Left kidney (tissue), 1 donor: ENCODE measurements at regions not wholly inside any gene's neighbourhood (a gene's known extent, or its start where the extent isn't known, plus 50 kb on each side); places are given as distances from the start of the nearest gene placed in this dataset.
A peak's percentile ranks its signal among the peaks of the same experiment; 100 is the strongest.
"Not testable (repeated sequence)": the region's sequence is repeated elsewhere in the genome, so short reads cannot be mapped to it uniquely, and the experiment has no call there.

Experiments used
- DNase-seq: peaks from one replicate; pipeline ENCODE4 v3.0.0-alpha.2; 2013

DNA sequence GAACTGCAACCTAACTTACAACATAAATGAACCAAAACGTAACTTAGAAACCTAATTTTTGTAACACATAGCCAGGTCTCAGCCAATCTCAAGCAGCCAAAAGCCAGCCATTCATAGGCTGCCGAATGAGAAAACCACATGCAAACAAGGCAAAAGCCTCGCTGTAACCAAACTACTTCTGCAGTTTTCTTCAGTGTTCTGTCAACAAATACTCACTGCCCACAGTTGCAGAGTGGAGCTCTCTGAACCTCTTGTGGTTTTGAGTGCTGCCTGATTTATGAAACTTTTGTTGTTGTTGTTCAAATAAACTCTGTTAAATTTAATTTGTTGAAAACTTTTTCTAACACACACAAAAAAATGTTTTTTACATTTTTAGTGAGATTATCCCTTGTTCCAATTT, 251.2 kb downstream of the PAPSS1 start:
- DNase-seq, result no peak

DNA sequence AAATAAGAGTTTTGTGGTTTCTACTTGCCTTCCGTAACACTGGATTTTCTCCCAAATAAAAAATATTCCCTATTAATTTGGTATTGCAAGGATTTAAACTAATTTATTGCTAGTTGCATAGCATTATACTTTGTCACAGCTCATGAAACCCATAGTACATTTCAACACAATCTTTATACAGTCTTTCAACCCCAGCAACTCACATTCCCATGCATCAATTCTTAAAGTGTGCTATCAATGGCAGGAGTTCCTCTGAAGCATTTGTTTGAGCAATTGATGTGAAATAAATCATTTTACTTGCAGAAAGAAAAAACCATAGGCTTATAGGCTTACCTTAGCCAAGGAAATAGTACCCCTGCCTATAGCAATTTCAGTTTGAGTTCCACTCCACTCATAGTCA, 251.9 kb downstream of the PAPSS1 start:
- no peak for DNase-seq

DNA sequence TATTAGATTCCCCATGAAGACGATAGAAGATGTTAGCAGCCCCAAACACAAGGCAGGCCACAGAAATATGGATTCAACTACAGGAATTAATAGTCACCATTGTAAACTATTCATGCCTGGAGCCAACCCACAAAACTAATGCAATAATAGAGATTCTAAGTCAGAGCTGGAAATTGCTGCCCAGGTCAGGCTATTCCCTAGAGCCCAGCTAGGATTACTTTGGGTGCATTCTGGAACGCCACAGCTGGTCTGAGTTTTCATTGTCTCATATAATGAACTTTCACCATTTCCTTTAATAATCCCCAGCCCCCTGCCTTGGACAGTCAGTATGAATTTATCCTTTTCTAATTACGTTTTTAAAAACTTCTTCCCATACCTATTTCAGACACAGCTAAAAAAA, 252.6 kb downstream of the PAPSS1 start:
- no peak for DNase-seq

DNA sequence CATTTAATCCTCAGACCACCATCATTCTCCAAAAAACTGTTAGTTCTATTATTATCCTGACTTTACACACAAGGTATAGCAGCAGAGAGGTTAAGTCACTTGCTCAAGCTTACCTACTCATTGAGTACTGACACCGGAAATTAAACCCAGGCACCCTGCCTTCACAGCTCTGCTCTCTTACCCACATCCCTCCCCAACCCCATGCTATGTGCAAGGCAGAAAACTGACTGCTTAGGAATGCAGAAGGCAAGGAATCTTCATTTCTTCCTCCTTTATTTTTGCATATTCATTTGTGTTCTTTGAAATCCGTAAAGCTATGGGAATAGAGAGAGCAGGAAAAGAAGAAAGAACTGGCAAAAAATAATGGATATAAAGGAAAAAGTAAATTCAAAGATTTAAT, 261.8 kb downstream of the PAPSS1 start:
- no peak for DNase-seq

DNA sequence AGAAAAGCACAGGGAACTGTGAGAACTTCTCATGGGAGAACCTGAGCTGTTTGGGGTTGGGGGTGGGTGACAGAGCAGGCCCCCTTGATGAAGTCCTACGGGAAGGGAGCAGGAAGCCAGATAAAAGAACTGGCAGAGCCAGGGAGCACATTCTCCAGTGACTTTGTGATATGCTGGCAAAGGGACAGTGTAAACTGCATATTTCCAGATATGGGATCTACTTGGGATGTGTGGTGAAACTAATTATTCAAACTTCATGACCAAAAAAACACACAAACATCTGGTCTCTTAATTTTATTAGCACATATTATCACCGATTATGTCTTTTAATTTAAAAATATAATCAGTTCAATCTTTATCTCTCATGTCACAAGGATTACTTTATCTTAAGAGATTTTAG, 266.0 kb downstream of the PAPSS1 start:
- no peak for DNase-seq

DNA sequence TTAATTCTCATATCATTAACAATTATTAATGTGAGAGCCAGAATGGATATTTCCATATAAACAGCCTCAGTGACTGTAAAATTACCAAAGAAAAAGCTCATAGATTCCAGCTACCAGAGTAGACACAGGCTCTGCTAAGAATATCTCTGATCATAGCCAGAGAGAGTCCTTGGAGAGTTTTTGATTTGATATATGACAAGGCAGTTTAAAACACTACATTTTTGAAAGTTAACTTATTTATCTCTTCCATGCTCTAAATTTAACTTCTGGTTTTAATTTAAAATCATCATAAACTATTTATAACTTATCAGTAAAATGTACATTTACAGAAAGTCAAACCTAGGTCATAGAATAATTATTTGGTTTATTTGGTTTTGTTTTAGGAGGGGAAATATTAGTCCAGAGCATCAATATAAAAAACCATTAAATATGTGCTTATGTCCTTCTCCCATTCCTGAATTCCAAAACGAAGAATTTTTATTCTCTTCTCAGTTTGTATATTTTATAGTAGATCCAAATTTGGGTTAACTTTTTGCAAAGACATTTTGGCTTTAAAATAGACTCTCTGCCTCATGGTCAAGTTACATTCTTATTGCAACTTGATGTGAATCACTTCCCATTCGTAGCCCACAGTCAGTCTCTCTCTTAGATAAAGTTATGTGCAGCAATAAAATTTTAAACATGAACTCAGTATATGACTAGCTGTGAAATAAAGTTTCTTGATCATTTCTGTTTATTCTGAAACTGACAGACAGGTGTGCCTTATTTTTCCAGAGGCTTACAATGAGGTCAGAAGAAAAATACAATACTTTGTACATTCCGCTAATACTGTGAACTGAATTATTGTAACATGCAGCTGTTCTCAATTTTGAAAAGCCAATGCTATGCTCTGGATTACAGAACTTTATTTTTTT, 267.1 kb downstream of the PAPSS1 start:
- no peak for DNase-seq

DNA sequence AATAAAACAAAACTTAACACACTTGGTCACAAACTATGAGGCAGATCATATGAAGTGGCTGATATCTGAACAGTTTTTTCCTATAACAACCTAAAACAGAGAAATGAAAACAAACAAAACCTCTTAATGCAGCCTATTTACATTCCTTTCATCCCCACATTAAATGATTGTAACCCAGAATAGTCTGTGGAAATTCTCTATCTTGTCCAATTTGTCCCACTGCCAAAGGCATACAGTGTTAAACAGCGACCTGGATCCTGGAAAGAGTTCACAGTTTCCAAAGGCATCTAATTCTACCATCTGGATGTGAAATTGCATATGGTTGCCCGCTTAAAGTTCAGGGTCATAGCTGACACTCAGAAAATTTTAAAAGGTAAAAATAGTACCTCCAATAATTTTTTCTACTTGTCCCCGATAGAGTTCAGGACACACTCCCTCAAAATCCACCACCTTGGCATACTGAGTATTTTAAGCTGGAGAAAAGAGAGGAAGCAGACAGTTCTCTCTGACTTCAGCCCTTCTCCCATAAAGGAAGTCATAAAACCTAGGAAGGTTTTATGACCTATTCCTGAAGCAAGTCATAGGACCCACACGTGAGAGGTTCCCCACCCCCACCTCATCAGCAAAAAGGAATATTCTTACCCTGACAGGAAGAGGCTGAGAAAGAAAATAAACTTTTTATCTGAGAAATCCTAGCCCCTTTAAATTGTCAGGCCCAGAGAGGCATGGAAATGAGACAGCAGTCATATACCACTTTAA, 270.2 kb downstream of the PAPSS1 start:
- DNase-seq, result no peak

DNA sequence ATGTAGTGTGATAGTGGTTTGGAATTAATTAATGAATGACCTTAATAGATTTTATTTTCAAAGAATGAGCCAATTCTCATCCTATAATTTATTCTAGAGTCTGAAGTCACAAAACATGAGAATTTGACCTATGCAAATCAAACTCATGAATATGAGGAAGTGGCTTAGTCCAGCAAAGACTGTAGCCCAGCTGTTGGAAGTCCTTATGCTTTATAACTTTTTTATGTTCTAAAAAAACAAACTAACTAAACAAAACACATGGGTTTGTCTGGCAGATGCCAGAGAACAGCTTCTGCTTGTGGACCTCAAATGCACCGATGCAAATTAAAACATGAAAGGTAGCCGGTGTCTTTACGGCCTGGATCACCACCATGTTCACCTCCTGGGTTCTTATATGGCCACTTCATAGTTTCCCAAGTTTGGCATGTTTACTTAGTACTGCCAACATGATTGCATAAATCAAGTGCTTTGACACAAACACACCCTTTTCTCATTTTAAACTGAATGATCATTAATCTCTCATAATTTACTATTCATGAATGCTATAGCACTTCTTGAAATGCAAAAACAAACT, 277.4 kb downstream of the PAPSS1 start:
- DNase-seq, result no peak

DNA sequence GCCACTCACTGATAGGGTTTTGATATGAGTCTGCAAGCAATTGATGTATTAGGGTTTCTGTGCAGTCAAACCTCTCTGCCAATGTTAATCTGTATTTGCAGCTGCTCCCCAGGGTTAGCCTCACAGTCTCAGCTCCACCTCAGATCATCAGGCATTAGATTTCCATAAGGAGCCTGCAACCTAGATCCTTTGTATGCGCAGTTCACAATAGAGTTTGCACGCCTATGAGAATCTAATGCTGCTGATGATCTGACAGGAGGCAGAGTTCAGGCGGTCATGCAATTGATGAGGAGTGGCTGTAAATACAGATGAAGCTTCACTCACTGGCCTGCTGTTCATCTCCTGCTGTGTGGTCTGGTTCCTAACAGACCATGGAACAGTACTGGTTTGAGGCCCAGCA, 280.6 kb downstream of the PAPSS1 start:
- DNase-seq, result no peak

DNA sequence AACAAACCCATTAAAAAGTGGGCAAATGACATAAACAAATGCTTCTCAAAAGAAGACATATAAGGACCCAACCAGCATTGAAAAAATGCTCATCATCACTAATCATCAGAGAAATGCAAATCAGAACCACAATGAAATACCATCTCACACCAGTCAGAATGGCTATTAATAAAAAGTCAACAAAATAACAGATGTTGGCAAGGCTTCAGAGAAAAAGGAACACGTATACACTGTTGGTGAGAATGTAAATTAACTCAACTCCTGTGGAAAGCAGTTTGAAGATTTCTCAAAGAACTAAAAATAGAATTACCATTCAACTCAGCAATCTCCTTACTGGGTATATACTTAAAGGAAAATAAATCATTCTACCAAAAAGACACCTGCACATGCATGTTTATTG, 283.6 kb downstream of the PAPSS1 start:
- not testable (repeated sequence) for DNase-seq

DNA sequence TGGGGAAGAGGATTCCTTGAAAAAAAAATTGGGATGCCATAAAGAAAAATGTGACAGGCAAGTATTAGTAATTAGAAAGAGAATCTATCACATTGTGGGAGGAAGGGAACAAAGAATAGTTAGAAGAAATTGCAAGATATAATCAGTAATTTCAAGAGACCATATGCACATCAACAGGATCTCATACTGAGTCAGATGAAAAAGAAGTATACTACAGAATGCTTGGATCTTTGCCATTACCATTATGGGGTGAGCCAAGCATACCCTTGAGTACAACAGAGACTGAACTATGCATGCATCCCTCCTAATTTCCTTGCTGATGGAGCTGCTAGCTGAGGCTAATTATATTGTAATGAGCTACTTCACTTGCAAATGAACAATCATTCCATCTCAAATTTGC, 287.6 kb downstream of the PAPSS1 start:
- no peak for DNase-seq

DNA sequence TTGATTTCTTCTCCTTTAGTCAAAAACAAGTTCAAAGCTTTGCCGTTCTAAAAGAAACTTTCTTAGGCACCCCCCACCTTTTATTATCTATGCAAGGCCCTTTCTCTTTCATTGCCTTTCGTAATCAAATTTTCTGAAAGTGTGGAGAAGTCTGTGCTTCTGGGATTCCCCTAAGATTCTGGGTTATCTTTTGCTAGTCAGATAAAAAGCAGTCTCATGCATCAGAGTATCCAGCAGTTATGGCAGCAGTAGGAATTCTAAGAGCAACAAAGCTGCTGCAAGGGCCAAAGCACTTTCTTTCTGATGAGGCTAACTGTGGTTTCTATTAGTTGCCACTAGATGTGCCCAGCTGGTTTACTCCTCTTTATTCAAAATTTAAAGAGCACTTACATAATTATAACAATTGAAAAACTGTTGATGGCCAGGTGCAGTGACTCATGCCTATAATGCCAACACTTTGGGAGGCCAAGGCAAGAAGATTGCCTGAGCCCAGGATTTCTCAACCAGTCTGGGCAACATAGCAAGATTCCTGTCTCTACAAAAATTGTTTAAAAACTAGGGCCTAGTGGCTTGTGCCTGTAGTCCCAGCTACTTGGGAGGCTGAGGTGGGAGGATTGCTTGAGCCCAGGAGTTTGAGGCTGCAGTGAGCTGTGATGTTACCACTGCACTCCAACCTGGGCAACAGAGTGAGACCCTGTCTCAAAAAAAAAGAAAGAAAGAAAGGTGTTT, 296.2 kb downstream of the PAPSS1 start:
- DNase-seq, result no peak

DNA sequence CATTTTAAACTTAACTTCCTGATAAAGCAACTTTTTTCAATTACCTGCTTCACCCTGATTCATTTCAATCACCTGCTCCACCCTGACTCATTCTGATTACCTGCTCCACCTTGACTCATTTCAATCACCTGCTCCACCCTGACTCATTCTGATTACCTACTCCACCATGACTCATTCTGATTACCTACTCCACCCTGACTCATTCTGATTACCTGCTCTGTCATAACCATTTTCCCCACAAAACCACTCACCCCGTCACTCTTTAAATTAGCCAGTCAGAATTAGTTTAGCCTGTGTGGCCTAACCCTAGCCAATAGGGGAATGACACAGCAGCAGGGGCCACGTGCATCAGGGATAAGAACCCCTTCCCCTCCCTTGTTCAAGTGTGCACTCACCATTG, 300.5 kb downstream of the PAPSS1 start:
- DNase-seq, result not testable (repeated sequence)

DNA sequence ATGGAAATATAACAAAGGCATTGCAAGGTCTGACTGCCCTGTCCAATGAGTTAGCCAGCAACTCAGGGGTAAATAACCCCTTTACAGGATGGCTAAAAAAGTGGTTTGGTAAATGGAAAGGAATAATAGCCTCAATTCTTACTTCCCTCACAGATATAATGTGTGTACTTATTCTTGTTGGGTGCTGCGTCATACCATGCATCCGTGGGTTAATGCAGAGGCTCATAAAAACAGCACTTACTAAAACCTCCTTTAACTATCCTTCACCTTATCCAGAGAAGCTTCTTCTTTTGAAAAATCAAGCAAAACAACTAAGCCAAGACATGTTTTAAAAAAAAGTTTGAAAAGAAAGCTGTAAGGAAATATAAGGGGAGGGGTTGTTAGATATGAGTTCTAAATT, 301.0 kb downstream of the PAPSS1 start:
- DNase-seq, result no peak

DNA sequence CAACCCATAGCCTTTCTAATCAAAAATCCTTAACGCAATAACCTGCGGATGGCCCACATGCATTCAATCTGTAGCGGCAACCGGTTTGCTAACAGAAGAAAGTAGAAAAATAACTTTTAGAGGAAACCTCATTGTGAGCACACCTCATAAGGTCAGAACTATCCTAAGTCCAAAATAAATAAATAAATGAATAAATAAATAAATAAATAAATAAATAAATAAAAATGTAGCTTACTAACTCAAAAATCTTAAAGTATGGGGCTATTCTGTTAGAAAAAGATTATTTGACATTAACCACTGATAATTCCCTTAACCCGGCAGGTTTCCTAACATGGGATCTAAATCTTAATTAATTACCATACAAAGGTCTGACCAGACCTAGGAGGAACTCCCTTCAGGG, 304.5 kb downstream of the PAPSS1 start:
- DNase-seq, result not testable (repeated sequence)

DNA sequence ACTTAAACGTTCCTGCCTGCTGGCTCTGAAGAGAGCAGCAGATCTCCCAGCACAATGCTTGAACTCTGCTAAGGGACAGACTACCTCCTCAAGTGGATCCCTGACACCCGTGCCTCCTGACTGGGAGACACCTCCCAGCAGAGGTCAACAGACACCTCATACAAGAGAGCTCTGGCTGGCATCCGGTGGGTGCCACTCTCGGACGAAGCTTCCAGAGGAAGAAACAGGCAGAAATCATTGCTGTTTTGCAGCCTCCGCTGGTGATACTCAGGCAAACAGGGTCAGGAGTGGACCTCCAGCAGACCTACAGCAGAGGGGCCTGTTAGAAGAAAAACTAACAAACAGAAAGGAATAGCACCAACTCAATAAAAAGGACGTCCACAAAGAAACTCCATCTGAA, 310.2 kb downstream of the PAPSS1 start:
- DNase-seq, result not testable (repeated sequence)

DNA sequence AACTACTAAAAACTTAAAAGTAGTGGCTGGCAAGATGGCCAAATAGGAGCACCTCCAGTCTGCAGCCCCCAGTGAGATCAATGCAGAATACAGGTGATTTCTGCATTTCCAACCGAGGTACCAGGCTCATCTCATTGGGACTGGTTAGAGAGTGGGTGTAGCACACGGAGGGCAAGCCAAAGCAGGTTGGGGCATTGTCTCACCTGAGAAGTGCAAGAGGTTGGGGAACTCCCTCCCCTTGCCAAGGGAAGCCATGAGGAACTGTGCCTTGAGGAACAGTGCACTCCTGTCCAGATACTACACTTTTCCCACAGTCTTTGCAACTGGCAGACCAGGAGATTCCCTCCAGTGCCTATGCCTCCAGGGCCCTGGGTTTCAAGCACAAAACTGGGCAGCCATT, 311.1 kb downstream of the PAPSS1 start:
- DNase-seq, result no peak

DNA sequence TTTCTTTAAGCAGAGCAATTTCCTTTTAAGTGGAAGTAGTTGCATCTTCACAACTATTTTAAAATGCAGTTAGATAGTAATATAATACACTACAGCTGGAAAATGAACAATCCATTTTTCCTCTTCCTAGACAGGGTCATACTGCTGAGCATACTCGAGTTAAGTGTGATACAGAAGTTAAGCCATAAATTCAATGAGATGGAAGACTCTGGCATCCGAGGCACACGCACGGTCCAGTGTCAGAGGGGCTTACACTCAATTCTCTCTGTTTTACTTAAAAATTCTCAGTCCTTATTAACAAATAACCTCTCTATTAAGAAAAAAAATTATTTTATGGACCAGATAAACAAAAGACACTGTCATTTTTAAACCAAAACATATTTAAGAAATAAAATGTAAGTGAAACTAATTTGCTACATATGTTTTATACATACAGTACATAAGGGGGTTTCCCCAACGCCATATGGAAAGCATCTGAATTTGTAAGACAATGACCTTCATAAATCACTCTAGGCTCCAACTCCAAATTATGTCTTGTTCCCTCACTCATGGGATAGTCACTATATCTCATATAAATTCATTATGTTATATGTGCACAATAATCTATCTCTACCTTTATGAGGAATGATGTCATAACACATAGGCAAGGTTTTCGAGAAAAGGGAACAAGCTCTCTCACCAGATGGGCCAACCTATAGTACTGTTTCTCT, 315.3 kb downstream of the PAPSS1 start:
- peak; percentile 21 for DNase-seq

DNA sequence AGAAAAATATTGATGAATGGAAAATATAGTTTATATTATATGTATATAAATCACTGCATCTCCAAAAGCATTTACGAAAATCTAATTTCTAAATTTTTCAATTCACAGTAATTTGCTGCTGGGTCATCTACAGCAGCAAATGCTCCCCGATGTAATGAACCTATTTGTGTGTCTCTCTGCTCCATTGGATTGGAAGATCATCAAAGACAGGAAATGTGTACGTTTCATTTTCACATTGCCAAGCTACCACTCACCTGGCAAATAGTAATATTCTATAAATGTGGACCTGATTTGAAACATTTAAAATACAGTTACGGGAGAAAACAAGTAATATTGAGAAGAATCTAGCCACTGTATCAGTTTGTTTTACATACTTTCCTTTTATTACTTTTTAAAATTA, 317.7 kb downstream of the PAPSS1 start:
- DNase-seq, result no peak

DNA sequence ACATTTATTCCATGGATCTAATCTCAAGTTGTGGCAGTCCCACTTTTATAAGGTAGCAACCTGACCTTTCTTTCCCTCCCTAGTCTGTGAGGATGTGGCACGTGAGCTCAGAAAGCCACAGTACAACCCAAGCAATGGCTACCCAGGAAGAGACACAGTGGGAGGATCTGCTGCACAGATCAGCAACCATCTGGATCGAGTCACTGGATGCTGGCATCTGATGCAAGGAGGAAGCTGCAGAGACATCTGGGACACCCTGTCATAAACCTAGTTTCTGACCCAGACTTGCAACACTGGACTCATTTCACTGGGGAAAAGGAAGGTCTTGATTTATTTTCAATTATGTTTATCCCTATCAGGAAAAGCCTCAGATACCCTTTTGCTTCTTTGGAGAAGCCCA, 327.1 kb downstream of the PAPSS1 start:
- no peak for DNase-seq

DNA sequence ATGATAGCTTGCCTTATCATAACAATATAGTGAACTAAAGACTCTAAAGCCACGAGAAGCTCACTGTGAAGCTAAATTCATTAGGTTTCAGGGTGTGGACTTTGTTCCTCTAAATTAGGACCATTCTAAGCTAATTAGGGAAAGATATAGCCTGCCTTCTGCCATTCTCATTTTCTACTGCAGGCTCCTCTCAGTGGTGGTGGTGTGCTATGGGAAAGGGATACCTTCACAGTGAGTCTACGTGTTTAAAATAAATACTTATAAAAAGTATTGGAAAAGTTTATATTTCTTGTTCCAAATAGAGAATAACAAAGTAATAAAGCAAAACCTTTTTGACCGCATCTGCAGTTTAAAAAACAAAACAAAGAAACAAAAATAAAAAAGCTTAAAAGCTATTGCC, 327.7 kb downstream of the PAPSS1 start:
- DNase-seq, result no peak

DNA sequence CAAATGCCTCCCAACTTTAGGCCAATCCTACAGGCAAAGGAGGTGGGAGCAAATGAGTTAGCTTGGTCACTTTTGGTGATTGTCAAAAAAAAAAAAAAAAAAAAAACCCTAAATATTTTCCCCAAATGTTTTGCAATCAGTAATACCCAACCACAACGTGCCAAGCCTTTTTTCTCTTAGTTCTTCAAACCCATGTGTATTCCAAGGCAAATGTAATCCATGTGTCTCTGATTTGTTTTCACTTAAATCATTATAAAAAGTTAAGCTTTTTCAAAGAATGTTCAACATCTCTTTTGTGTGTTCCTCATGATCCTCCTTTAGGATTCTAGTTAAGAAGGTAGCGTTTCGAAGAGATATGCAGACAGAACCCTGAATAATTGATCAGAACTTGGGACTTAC, 328.4 kb downstream of the PAPSS1 start:
- no peak for DNase-seq
